Esophagus squamous epithelium (tissue), 5 donors: ENCODE measurements at regions not wholly inside any gene's neighbourhood (a gene's known extent, or its start where the extent isn't known, plus 50 kb on each side); places are given as distances from the start of the nearest gene placed in this dataset.

Source experiments
- DNase-seq: peaks from one replicate; lab custom pipeline; 2025; lab: John Stamatoyannopoulos, UW
- H3K27ac ChIP-seq, 4 donors: fragments of 200-600 bp; sonication (generic); one replicate each; pipeline ENCODE4 v1.5.1; 2016 to 2019; ENCODE audit warnings: mild to moderate bottlenecking in 1 of 4
- H3K27me3 ChIP-seq, 4 donors: fragments of 200-600 bp; sonication (generic); 1 replicate in 3 of 4; 2 replicates in 1 of 4; pipeline versions ENCODE4 v1.5.1 to v1.6.0; 2017 to 2021; ENCODE audit warnings: antibody characterized with exemption in 1 of 4
- H3K36me3 ChIP-seq, 3 donors: fragments of 200-600 bp; sonication (generic); one replicate each; pipeline ENCODE4 v1.5.1; 2016 to 2019
- H3K4me1 ChIP-seq, 3 donors: fragments of 200-600 bp; sonication (generic); one replicate each; pipeline ENCODE4 v1.5.1; 2017 to 2019
- H3K4me3 ChIP-seq, 4 donors: fragments of 200-600 bp; sonication (generic); 1 replicate in 3 of 4; 2 replicates in 1 of 4; pipeline ENCODE4 v1.5.1; 2016 to 2019; ENCODE audit warnings: mild to moderate bottlenecking in 2 of 4, moderate library complexity in 1 of 4
- H3K9me3 ChIP-seq, 3 donors: fragments of 200-600 bp; sonication (generic); one replicate each; pipeline ENCODE4 v1.5.1; 2016 to 2019
- CTCF ChIP-seq, 6 experiments: fragments of 450-650 bp in 4 of 6; fragments of 200-600 bp in 2 of 6; sonication (generic) in 2 of 6; IDR thresholded peaks; one replicate each; pipeline ENCODE4 v1.5.1; 2016 to 2019; ENCODE audit warnings: antibody characterized with exemption in 6 of 6, mild to moderate bottlenecking in 4 of 6, moderate library complexity in 4 of 6
- POLR2A ChIP-seq, 4 donors: fragments of 450-650 bp; IDR thresholded peaks; one replicate each; pipeline ENCODE4 v1.6.1; 2017; ENCODE audit warnings: antibody characterized with exemption in 4 of 4, mild to moderate bottlenecking in 4 of 4, moderate library complexity in 3 of 4
- WGBS, 2 donors: methylation state at CpG; one replicate each; pipeline ENCODE4 v1.1.5; 2018; 5-methylcytosine and 5-hydroxymethylcytosine counted together
- intact Hi-C: fragments of 100-400 bp; cut with DNase I; formaldehyde crosslinking; loops from one replicate; pipeline ENCODE4 v1.15.0; 2022
- donor health status: DM: yes; HTN: yes; CAD: no.

DNA sequence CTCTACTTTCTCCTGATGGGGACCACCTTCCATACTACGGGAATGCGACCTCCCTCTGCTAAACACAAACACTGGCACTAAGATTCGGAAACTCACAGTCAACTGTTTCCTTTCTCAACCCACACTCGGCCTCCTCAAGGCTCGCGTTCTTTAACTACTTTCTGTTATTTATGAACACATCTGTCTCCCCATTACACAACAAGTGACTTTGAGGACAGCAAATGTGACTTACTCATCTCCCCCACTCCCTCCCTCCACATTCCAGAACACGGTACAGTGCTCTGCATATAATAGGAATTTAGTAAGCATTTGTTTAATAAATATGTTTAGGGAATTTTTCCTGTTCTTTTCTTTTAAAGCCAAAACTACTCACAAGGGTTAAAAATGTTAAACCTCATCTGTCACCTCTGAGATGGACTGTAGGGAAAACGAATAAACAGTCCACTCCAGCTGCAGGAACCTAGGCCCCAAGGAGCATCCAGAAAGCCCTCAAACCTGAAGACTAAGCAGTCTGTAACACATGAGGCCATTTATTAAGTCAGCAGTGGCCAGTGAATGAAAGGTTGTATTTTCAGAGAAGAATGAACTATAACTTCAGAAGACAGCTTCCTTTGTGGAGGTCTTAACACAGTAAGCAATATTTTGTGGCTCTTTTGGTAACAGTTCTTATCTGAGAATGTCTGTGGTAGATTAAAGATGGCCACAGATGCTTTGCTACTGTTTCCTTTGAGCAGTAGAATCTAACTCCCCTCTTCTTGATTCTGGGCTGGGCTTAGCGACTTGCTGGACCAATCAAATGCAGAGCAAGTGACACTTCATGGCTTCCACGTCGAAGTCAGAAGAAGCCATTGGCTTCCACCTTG lies 209.6 kb upstream of the DTNBP1 start:
- no peak overlapping the region for H3K27ac ChIP-seq
- no peaks in the 10 kb centered on the region for H3K36me3 ChIP-seq
- H3K4me1 ChIP-seq: peaks cover 0 to 7% (median 0%) of the 10 kb centered on the region in 3 donors
- TF ChIP-seq POLR2A (IDR thresholded peaks at IDR 0.05) (no peak), CTCF (IDR thresholded peaks at IDR 0.05) (no peak)
- intact Hi-C loops: no loop called here
- no peaks in the 10 kb centered on the region for H3K9me3 ChIP-seq
- peaks cover 0 to 4% (median 0%) of the 10 kb centered on the region in 4 donors for H3K27me3 ChIP-seq
- H3K4me3 ChIP-seq: no peak overlapping the region
- no peak for DNase-seq
- WGBS, 2 donors: 68 to 85% methylated on average over 9 to 11 of the region's 11 CpGs

GRCh38 chr6:15871276-15871675 lies 208.4 kb upstream of the DTNBP1 start:
- Histone ChIP-seq H3K36me3 (no peaks in the 10 kb centered on the region), H3K9me3 (no peaks in the 10 kb centered on the region), H3K27ac (no peak overlapping the region), H3K4me3 (no peak overlapping the region), H3K4me1 (peaks cover 0 to under 1% (median 0%) of the 10 kb centered on the region in 3 donors), H3K27me3 (peaks cover 0 to 4% (median 0%) of the 10 kb centered on the region in 4 donors)
- WGBS, 2 donors: 93 to 95% methylated on average over 5 to 6 of the region's 6 CpGs
- DNase-seq: no peak
- intact Hi-C loops: no loop called here
- no peak for TF ChIP-seq CTCF (IDR thresholded peaks at IDR 0.05)
- no peak for TF ChIP-seq POLR2A (IDR thresholded peaks at IDR 0.05)

DNA sequence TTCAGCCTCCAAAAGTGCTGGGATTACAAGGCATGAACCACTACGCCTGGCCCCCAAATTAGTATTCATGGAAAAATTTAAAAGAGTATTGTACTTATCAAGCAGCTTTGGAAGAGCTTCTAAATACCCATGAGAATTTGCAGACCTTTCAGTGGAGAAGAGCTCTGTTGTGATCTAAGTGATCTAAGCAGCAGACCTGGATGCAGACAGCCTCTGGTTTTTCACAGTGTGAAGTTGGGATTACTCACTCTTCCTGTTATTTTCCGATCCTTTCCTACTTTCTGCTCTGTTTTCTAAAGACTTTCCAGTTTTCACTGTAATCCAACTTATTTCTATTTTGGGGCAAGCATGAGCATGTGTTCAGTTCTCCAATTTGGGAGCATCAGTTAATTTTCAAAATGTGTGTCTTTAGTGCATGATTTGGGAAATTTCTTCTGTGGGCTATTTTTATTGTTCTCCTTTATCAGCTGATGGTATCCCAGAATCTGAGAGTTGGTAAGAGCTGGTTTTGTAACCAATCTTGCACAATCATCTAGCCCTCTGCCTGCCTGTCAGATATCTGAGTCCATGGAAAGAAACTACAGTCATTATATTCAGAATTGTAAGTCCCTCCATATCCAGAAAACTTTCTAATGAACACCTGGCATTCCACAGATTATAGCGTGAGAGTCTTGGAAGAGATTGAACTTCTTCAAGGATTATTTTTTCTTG lies 207.7 kb upstream of the DTNBP1 start:
- Histone ChIP-seq H3K4me1 (no peaks in the 10 kb centered on the region), H3K9me3 (no peaks in the 10 kb centered on the region), H3K36me3 (no peaks in the 10 kb centered on the region), H3K4me3 (no peak overlapping the region), H3K27ac (no peak overlapping the region), H3K27me3 (peaks cover 0 to 4% (median 0%) of the 10 kb centered on the region in 4 donors)
- intact Hi-C loops: no loop called here
- TF ChIP-seq POLR2A (IDR thresholded peaks at IDR 0.05) (no peak), CTCF (IDR thresholded peaks at IDR 0.05) (no peak)
- DNase-seq: no peak
- 53 to 69% methylated on average over 3 of the region's 3 CpGs for WGBS, 2 donors

DNA sequence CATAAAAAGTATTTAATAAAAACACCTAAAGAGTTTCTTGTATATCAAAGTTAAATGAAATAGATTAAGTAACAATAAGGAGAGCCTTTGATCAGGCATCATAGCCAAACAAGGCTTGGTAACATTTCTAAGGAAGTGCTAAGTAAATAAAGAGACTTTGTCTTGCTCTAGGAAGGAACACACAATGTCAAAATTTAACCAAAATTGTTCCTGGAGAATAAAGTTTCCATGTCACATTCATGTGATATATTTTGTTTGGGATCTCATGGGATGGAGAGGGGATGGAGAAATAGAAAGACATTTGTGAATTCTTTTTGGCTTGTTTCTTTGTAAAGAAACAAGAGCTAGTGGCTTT lies 201.9 kb upstream of the DTNBP1 start:
- Histone ChIP-seq H3K36me3 (no peaks in the 10 kb centered on the region), H3K4me3 (no peak overlapping the region), H3K27ac (no peak overlapping the region), H3K9me3 (no peaks in the 10 kb centered on the region), H3K27me3 (no peaks in the 10 kb centered on the region), H3K4me1 (no peaks in the 10 kb centered on the region)
- no peak for DNase-seq
- intact Hi-C loops: no loop called here
- TF ChIP-seq POLR2A (IDR thresholded peaks at IDR 0.05) (no peak), CTCF (IDR thresholded peaks at IDR 0.05) (no peak)

DNA sequence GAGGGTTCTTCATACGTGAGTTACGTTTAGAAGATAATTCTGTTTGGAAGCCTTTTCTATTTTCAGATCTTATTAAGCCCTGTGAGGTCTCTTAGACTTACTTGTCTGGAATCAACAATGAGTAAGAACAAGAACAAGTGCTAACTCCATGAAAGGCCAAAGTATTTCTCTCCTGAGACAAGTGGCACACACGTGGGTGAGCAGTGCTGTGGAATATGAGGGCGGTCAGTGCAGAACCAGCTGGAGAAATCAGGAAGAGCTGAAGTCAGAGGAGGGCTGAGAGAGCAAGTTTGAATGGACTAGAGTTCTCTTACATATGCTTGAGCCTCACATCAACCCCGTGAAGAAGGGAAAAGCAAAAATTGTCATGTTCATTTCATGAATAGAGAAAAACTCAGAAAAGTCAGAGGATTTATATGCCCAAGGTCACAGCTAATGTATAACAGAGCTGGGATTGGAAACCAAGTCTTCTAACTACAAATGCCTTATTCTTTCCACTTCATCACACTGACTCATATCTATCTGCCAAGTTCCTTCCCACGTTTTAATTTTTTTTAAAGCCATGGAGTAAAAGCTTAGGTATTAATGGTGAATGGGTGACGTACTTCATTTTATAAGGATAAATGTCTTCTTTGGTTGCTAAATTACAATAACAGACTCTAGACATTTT lies 201.3 kb upstream of the DTNBP1 start:
- no peaks in the 10 kb centered on the region for H3K36me3 ChIP-seq
- H3K9me3 ChIP-seq: no peaks in the 10 kb centered on the region
- no peaks in the 10 kb centered on the region for H3K4me1 ChIP-seq
- TF ChIP-seq POLR2A (IDR thresholded peaks at IDR 0.05) (no peak), CTCF (IDR thresholded peaks at IDR 0.05) (no peak)
- intact Hi-C loops: no loop called here
- no peaks in the 10 kb centered on the region for H3K27me3 ChIP-seq
- 66 to 70% methylated on average over 7 of the region's 7 CpGs for WGBS, 2 donors
- H3K4me3 ChIP-seq: no peak overlapping the region
- H3K27ac ChIP-seq: no peak overlapping the region
- no peak for DNase-seq
